Spleen (tissue), 7 donors: ENCODE measurements at regions not wholly inside any gene's neighbourhood (a gene's known extent, or its start where the extent isn't known, plus 50 kb on each side); places are given as distances from the start of the nearest gene placed in this dataset.

Experiments
- POLR2A ChIP-seq, 3 donors: fragments of 450-650 bp; IDR thresholded peaks; one replicate each; pipeline ENCODE4 v1.5.1; 2017; ENCODE audit warnings: antibody characterized with exemption in 3 of 3, mild to moderate bottlenecking in 1 of 3
- POLR2AphosphoS5 ChIP-seq, 3 donors: sonication (generic); formaldehyde crosslinking; IDR thresholded peaks; one replicate each; pipeline ENCODE4 v1.5.1; 2017; ENCODE audit warnings: antibody characterized with exemption in 3 of 3
- TF ChIP-seq, protein P1 (sequence below), 11 experiments: fragments of 200-600 bp in 7 of 11; fragments of 450-650 bp in 4 of 11; sonication (generic) in 4 of 11; IDR thresholded peaks in 8 of 11; conservative IDR thresholded peaks in 3 of 11; 1 replicate in 7 of 11; 2 replicates in 4 of 11; pipeline versions ENCODE4 v1.4.0 to v1.8.0; 2016 to 2021; ENCODE audit warnings: antibody characterized with exemption in 11 of 11, inconsistent platforms in 4 of 11, mild to moderate bottlenecking in 1 of 11
- donor health status: DM: no; HTN: no; CAD: no; lungs with moderate emphysema.
- donor health status: DM: no; HTN: no; CAD: no.
- donor health status: DM: no; HTN: no; CAD: no.

- TF ChIP-seq, protein P1, sequence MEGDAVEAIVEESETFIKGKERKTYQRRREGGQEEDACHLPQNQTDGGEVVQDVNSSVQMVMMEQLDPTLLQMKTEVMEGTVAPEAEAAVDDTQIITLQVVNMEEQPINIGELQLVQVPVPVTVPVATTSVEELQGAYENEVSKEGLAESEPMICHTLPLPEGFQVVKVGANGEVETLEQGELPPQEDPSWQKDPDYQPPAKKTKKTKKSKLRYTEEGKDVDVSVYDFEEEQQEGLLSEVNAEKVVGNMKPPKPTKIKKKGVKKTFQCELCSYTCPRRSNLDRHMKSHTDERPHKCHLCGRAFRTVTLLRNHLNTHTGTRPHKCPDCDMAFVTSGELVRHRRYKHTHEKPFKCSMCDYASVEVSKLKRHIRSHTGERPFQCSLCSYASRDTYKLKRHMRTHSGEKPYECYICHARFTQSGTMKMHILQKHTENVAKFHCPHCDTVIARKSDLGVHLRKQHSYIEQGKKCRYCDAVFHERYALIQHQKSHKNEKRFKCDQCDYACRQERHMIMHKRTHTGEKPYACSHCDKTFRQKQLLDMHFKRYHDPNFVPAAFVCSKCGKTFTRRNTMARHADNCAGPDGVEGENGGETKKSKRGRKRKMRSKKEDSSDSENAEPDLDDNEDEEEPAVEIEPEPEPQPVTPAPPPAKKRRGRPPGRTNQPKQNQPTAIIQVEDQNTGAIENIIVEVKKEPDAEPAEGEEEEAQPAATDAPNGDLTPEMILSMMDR (IDR thresholded peaks at IDR 0.05 in 8 of 11, conservative IDR thresholded peaks at IDR 0.05 in 3 of 11): no peak
- TF ChIP-seq POLR2AphosphoS5 (IDR thresholded peaks at IDR 0.05) (no peak), POLR2A (IDR thresholded peaks at IDR 0.05) (no peak)
These were observed 683.7 kb upstream of the SOX9 start for GRCh38 chr17:71437166-71437565.
